ENCODE measurements at regions not wholly inside any gene's neighbourhood (a gene's known extent, or its start where the extent isn't known, plus 50 kb on each side); places are given as distances from the start of the nearest gene placed in this dataset.

DNA sequence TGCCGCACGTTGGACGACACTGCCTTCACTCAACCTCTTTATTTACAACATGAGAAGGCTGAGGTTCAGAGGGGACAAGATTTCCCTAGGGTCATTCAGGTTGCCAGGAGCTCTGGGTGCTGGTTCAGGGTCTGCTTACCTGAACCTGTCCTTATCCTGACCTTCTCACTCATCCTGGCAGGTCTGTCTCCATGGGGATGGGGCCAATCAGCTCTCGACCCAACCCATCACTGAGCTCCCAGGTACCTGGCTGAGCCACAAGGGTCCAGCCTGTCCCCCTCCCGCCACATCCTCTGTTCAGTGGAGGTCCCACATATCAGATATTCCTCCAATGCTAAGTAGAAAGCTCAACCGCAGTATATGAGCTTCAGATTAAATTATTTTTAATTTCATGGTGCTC lies 225.6 kb downstream of the ANKRD60 start:
- WGBS, 2 experiments (ENCODE audit: extremely low coverage in 2 of 2, insufficient read length in 1 of 2): no CpG with 5 or more reads among the region's 6 CpGs
- TF ChIP-seq, protein P1, sequence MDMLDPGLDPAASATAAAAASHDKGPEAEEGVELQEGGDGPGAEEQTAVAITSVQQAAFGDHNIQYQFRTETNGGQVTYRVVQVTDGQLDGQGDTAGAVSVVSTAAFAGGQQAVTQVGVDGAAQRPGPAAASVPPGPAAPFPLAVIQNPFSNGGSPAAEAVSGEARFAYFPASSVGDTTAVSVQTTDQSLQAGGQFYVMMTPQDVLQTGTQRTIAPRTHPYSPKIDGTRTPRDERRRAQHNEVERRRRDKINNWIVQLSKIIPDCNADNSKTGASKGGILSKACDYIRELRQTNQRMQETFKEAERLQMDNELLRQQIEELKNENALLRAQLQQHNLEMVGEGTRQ (IDR thresholded peaks at IDR 0.05; ENCODE audit: low read depth, low read length): no peak
- TF ChIP-seq, protein P2, sequence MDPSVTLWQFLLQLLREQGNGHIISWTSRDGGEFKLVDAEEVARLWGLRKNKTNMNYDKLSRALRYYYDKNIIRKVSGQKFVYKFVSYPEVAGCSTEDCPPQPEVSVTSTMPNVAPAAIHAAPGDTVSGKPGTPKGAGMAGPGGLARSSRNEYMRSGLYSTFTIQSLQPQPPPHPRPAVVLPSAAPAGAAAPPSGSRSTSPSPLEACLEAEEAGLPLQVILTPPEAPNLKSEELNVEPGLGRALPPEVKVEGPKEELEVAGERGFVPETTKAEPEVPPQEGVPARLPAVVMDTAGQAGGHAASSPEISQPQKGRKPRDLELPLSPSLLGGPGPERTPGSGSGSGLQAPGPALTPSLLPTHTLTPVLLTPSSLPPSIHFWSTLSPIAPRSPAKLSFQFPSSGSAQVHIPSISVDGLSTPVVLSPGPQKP (IDR thresholded peaks at IDR 0.05; ENCODE audit: borderline replicate concordance, low read depth, low read length): no peak
- TF ChIP-seq MAZ (IDR thresholded peaks at IDR 0.05; ENCODE audit: borderline replicate concordance, low read depth, low read length): no peak
- TF ChIP-seq NFE2L2 (IDR thresholded peaks at IDR 0.05; ENCODE audit: low read depth, low read length): no peak
- no peak for TF ChIP-seq MXI1 (IDR thresholded peaks at IDR 0.05; ENCODE audit: borderline replicate concordance, low read depth, low read length)
- TF ChIP-seq RCOR1 (IDR thresholded peaks at IDR 0.05; ENCODE audit: insufficient replicate concordance, low read length): no peak
- TF ChIP-seq CHD1 (IDR thresholded peaks at IDR 0.05; ENCODE audit: low read depth, low read length): no peak
- TF ChIP-seq RAD21 (IDR thresholded peaks at IDR 0.05; ENCODE audit: low read length): no peak
- no peak for TF ChIP-seq POLR2A (IDR thresholded peaks at IDR 0.05; ENCODE audit: low read depth, low read length)
- TF ChIP-seq MAFK (IDR thresholded peaks at IDR 0.05; ENCODE audit: low read depth, low read length): no peak
- TF ChIP-seq FOS (IDR thresholded peaks at IDR 0.05; ENCODE audit: low read depth, low read length): no peak
- no peak for TF ChIP-seq CEBPB (IDR thresholded peaks at IDR 0.05; ENCODE audit: low read depth, low read length)
- no peak for TF ChIP-seq RFX5 (IDR thresholded peaks at IDR 0.05; ENCODE audit: low read depth, low read length)
- no peak overlapping the region for H3K56ac ChIP-seq (ENCODE audit: extremely low read depth, insufficient read depth, low read length)

More for the DNA sequence above, 225.6 kb downstream of the ANKRD60 start:
- BruUV-seq (replicated peaks): no TSS peak
- no peaks in the 10 kb centered on the region for H3K4me1 ChIP-seq (ENCODE audit: control insufficient read depth, insufficient read depth, low read length)
- CTCF ChIA-PET: no interaction called here
- H3K79me1 ChIP-seq (ENCODE audit: low read depth in 1 of 2, low read length in 2 of 2): no peaks in the 10 kb centered on the region
- no peak overlapping the region for H3K23ac ChIP-seq (ENCODE audit: low read depth, low read length)
- no peak overlapping the region for H2BK120ac ChIP-seq (ENCODE audit: low read depth, low read length)
- no peak overlapping the region for H2BK20ac ChIP-seq (ENCODE audit: low read depth, low read length)
- ATAC-seq (ENCODE audit: low read depth) (no peak), DNase-seq (no peak)
- no peaks in the 10 kb centered on the region for H3K9me1 ChIP-seq (ENCODE audit: insufficient read depth, low read length)
- H3K27me3 ChIP-seq (ENCODE audit: control insufficient read depth, insufficient read depth, low read length): peaks cover 3% of the 10 kb centered on the region; the same call in 1 of the 2 replicates
- no peak overlapping the region for H3K9ac ChIP-seq (ENCODE audit: low read depth, low read length)
- dilution Hi-C loops (cut with HindIII; ENCODE audit: low sequenced_read_pairs, unreplicated experiment) (no loop called here), intact Hi-C loops (cut with micrococcal nuclease) (no loop called here), in situ Hi-C loops (cut with MboI; ENCODE audit: low sequenced_read_pairs) (no loop called here)
- POLR2A ChIA-PET (ENCODE audit: unreplicated experiment): no interaction called here
- no peaks in the 10 kb centered on the region for H3K36me3 ChIP-seq (ENCODE audit: control insufficient read depth, insufficient read depth, low read length)
- no peak overlapping the region for H4K5ac ChIP-seq (ENCODE audit: low read depth, low read length)
- no peak overlapping the region for H3K4me3 ChIP-seq (ENCODE audit: insufficient read depth, low read depth, low read length)
- no peak overlapping the region for H3K27ac ChIP-seq (ENCODE audit: insufficient read depth, low read length)
- H4K8ac ChIP-seq (ENCODE audit: low read depth in 2 of 2, low read length in 2 of 2): no peak overlapping the region
- H2BK15ac ChIP-seq (ENCODE audit: low read depth, low read length): no peak overlapping the region
- no peak overlapping the region for H2AK5ac ChIP-seq (ENCODE audit: low read depth, low read length)
- H3K14ac ChIP-seq (replicated peaks; ENCODE audit: low read depth, low read length): no peak overlapping the region
- no peaks in the 10 kb centered on the region for H3K9me3 ChIP-seq (ENCODE audit: control insufficient read depth, insufficient read depth, low read length)
- no peak overlapping the region for H3K18ac ChIP-seq (ENCODE audit: low read depth, low read length)
- no peak overlapping the region for H2AK9ac ChIP-seq (replicated peaks; ENCODE audit: low read depth, low read length, poor library complexity)
- H4K91ac ChIP-seq (ENCODE audit: insufficient read depth, low read depth, low read length): no peak overlapping the region
- H2BK5ac ChIP-seq (ENCODE audit: low read depth, low read length, poor library complexity, severe bottlenecking): no peak overlapping the region
- no peak overlapping the region for H3K4ac ChIP-seq (ENCODE audit: low read depth, low read length)
- H3K4me2 ChIP-seq (ENCODE audit: low read depth, low read length): no peak overlapping the region
- no peaks in the 10 kb centered on the region for H4K20me1 ChIP-seq (ENCODE audit: insufficient read depth, low read length)
- H2AFZ ChIP-seq (replicated peaks; ENCODE audit: low read length, poor library complexity): no peak overlapping the region

All from IMR-90 (cell line).